ENCODE measurements at regions not wholly inside any gene's neighbourhood (a gene's known extent, or its start where the extent isn't known, plus 50 kb on each side); places are given as distances from the start of the nearest gene placed in this dataset.

GRCh38 chr13:74035896-74036295 is 98.3 kb downstream of the KLF12 start:
- TF ChIP-seq ZNF23 (tag by site-specific recombination; IDR thresholded peaks at IDR 0.05; ENCODE audit: borderline replicate concordance) = no peak
- no peak for TF ChIP-seq ZNF292 (tag by site-specific recombination; IDR thresholded peaks at IDR 0.05; ENCODE audit: borderline replicate concordance, low read depth)
- TF ChIP-seq ZBTB8A (tag by site-specific recombination; IDR thresholded peaks at IDR 0.05) = no peak
- TF ChIP-seq BCL11A (tag by site-specific recombination; IDR thresholded peaks at IDR 0.05; ENCODE audit: low read depth) = no peak
- TF ChIP-seq ZNF501 (tag by site-specific recombination; IDR thresholded peaks at IDR 0.05) = no peak
- TF ChIP-seq ZNF548 (tag by site-specific recombination; IDR thresholded peaks at IDR 0.05) = no peak
- no peak for TF ChIP-seq ZNF18 (tag by site-specific recombination; IDR thresholded peaks at IDR 0.05)
- no peak for TF ChIP-seq HOXC10 (CRISPR knock-in tag; IDR thresholded peaks at IDR 0.05)
- no peaks in the 10 kb centered on the region for H3K9me3 ChIP-seq (ENCODE audit: control insufficient read depth, insufficient read depth, low read depth, low read length)
- no peaks in the 10 kb centered on the region for H3K4me1 ChIP-seq (ENCODE audit: control insufficient read depth, insufficient read depth, low read length)
- H3K27ac ChIP-seq (ENCODE audit: extremely low read depth, low read depth, low read length) = no peak overlapping the region
- ChIA-PET POLR2A (interaction anchor here (0.7 kb wide), 1 partner anchor 248 kb away, joined by 3 read pairs; no protein-coding TSS in a partner anchor), CTCF (no interaction called here)
- no peaks in the 10 kb centered on the region for H3K36me3 ChIP-seq (ENCODE audit: control insufficient read depth in 2 of 2, insufficient read depth in 1 of 2, low read length in 2 of 2)
- H3K4me3 ChIP-seq (ENCODE audit: low read depth, low read length) = no peak overlapping the region

- no peak for TF ChIP-seq ZNF19 (tag by site-specific recombination; IDR thresholded peaks at IDR 0.05; ENCODE audit: low read depth)
- POLR2A ChIA-PET = no interaction called here
- CTCF ChIA-PET = interaction anchor here (0.5 to 0.9 kb wide), 2 partner anchors 8 to 95 kb away, joined by 3 to 4 read pairs; no protein-coding TSS in a partner anchor
Observed at GRCh38 chr13:74032325-74032724, 101.9 kb downstream of the KLF12 start.

GRCh38 chr13:74027161-74027779 is 106.9 kb downstream of the KLF12 start:
- ChIA-PET CTCF (interaction anchor here (1.3 kb wide), 1 partner anchor 14 kb away, joined by 5 read pairs; no protein-coding TSS in a partner anchor), POLR2A (no interaction called here)
- H3K36me3 ChIP-seq (ENCODE audit: control insufficient read depth in 2 of 2, insufficient read depth in 1 of 2, low read length in 2 of 2) = peaks cover 0 to 6% of the 10 kb centered on the region in 2 experiments; a peak in 1 of 3 replicates
- TF ChIP-seq PRDM4 (tag by site-specific recombination; IDR thresholded peaks at IDR 0.05) (peak; percentile 49; the same call in 1 of the 2 replicates), ZNF239 (tag by site-specific recombination; IDR thresholded peaks at IDR 0.05) (no peak)
- H3K9me3 ChIP-seq (ENCODE audit: control insufficient read depth, insufficient read depth, low read depth, low read length) = no peaks in the 10 kb centered on the region
- H3K4me3 ChIP-seq (ENCODE audit: low read depth, low read length) = no peak overlapping the region
- H3K27ac ChIP-seq (ENCODE audit: extremely low read depth, low read depth, low read length) = no peak overlapping the region
- H3K4me1 ChIP-seq (ENCODE audit: control insufficient read depth, insufficient read depth, low read length) = no peaks in the 10 kb centered on the region

More at GRCh38 chr13:74032325-74032724, 101.9 kb downstream of the KLF12 start:
- no peaks in the 10 kb centered on the region for H3K9me3 ChIP-seq (ENCODE audit: control insufficient read depth, insufficient read depth, low read depth, low read length)
- H3K27ac ChIP-seq (ENCODE audit: extremely low read depth, low read depth, low read length) = no peak overlapping the region
- H3K4me3 ChIP-seq (ENCODE audit: low read depth, low read length) = no peak overlapping the region
- no peaks in the 10 kb centered on the region for H3K4me1 ChIP-seq (ENCODE audit: control insufficient read depth, insufficient read depth, low read length)
- no peaks in the 10 kb centered on the region for H3K36me3 ChIP-seq (ENCODE audit: control insufficient read depth in 2 of 2, insufficient read depth in 1 of 2, low read length in 2 of 2)

GRCh38 chr13:74026753-74027152 is 107.5 kb downstream of the KLF12 start:
- CTCF ChIA-PET = interaction anchor here (1.3 kb wide), 1 partner anchor 14 kb away, joined by 5 read pairs; no protein-coding TSS in a partner anchor
- Histone ChIP-seq H3K4me3 (ENCODE audit: low read depth, low read length) (no peak overlapping the region), H3K36me3 (ENCODE audit: control insufficient read depth in 2 of 2, insufficient read depth in 1 of 2, low read length in 2 of 2) (peaks cover 0 to 6% of the 10 kb centered on the region in 2 experiments; a peak in 1 of 3 replicates), H3K9me3 (ENCODE audit: control insufficient read depth, insufficient read depth, low read depth, low read length) (no peaks in the 10 kb centered on the region), H3K27ac (ENCODE audit: extremely low read depth, low read depth, low read length) (no peak overlapping the region), H3K4me1 (ENCODE audit: control insufficient read depth, insufficient read depth, low read length) (no peaks in the 10 kb centered on the region)
- POLR2A ChIA-PET = no interaction called here
- TF ChIP-seq ZNF629 (tag by site-specific recombination; IDR thresholded peaks at IDR 0.05) = no peak
- no peak for TF ChIP-seq GFI1B (tag by site-specific recombination; IDR thresholded peaks at IDR 0.05)
- no peak for TF ChIP-seq PATZ1 (tag by site-specific recombination; IDR thresholded peaks at IDR 0.05)
- TF ChIP-seq ZNF600 (tag by site-specific recombination; IDR thresholded peaks at IDR 0.05) = no peak
- no peak for TF ChIP-seq ZNF37A (tag by site-specific recombination; IDR thresholded peaks at IDR 0.05)
- TF ChIP-seq ZFP69B (tag by site-specific recombination; IDR thresholded peaks at IDR 0.05) = no peak
- no peak for TF ChIP-seq ZNF626 (tag by site-specific recombination; IDR thresholded peaks at IDR 0.05)
- no peak for TF ChIP-seq ZNF701 (tag by site-specific recombination; IDR thresholded peaks at IDR 0.05)
- no peak for TF ChIP-seq HIC1 (tag by site-specific recombination; IDR thresholded peaks at IDR 0.05)

Measured in HEK293 (cell line).